Liver (tissue), 7 donors: ENCODE measurements at regions not wholly inside any gene's neighbourhood (a gene's known extent, or its start where the extent isn't known, plus 50 kb on each side); places are given as distances from the start of the nearest gene placed in this dataset.

Source experiments
- DNase-seq: peaks from one replicate; pipeline ENCODE4 v3.0.0-alpha.2; 2017; ENCODE audit warnings: low spot score
- H3K27ac ChIP-seq, 2 donors: one replicate each; pipeline ENCODE4 v1.7.0; 2013; ENCODE audit warnings: inconsistent platforms in 2 of 2, low read length in 2 of 2, control low read depth in 1 of 2, low read depth in 1 of 2, mild to moderate bottlenecking in 1 of 2
- H3K27me3 ChIP-seq, 4 donors: one replicate each; pipeline versions ENCODE4 v1.6.1 to v1.7.0; 2013; ENCODE audit warnings: low read length in 3 of 4, inconsistent platforms in 1 of 4, mild to moderate bottlenecking in 1 of 4, moderate library complexity in 1 of 4; ENCODE audit not compliant: control insufficient read depth in 4 of 4, insufficient read depth in 4 of 4
- H3K36me3 ChIP-seq, 4 donors: one replicate each; pipeline versions ENCODE4 v1.6.1 to v1.7.0; 2013; ENCODE audit warnings: low read length in 3 of 4, mild to moderate bottlenecking in 3 of 4, low read depth in 1 of 4, moderate library complexity in 1 of 4; ENCODE audit not compliant: control insufficient read depth in 4 of 4, insufficient read depth in 3 of 4
- H3K4me1 ChIP-seq, 4 donors: one replicate each; pipeline versions ENCODE4 v1.6.1 to v1.7.0; 2013; ENCODE audit warnings: low read length in 3 of 4, mild to moderate bottlenecking in 3 of 4, moderate library complexity in 1 of 4; ENCODE audit not compliant: control insufficient read depth in 4 of 4, insufficient read depth in 4 of 4
- H3K4me3 ChIP-seq, 3 donors: one replicate each; pipeline versions ENCODE4 v1.6.1 to v1.7.0; 2013; ENCODE audit warnings: low read length in 3 of 3, control low read depth in 1 of 3, low read depth in 1 of 3, mild to moderate bottlenecking in 1 of 3
- H3K9ac ChIP-seq, 2 donors: one replicate each; pipeline ENCODE4 v1.7.0; 2013; ENCODE audit warnings: low read length in 2 of 2, mild to moderate bottlenecking in 2 of 2, moderate library complexity in 2 of 2, control low read depth in 1 of 2, low read depth in 1 of 2
- H3K9me3 ChIP-seq, 4 donors: one replicate each; pipeline versions ENCODE4 v1.6.1 to v1.7.0; 2013; ENCODE audit warnings: low read length in 3 of 4; ENCODE audit not compliant: control insufficient read depth in 4 of 4
- EGR1 ChIP-seq, 2 donors: IDR thresholded peaks; 2 replicates each; pipeline ENCODE4 v1.6.1; 2016 to 2018; ENCODE audit warnings: antibody characterized with exemption in 2 of 2, low read depth in 2 of 2
- FOXA1 ChIP-seq: IDR thresholded peaks from 2 replicates; pipeline ENCODE4 v1.6.1; 2016; ENCODE audit warnings: antibody characterized with exemption
- FOXA2 ChIP-seq: IDR thresholded peaks from 2 replicates; pipeline ENCODE4 v1.6.1; 2016; ENCODE audit warnings: antibody characterized with exemption
- GABPA ChIP-seq, 2 donors: IDR thresholded peaks in 1 of 2; conservative IDR thresholded peaks in 1 of 2; 2 replicates each; pipeline ENCODE4 v1.6.1; 2016; ENCODE audit warnings: antibody characterized with exemption in 2 of 2, mild to moderate bottlenecking in 1 of 2, moderate library complexity in 1 of 2
- HNF4A ChIP-seq, 2 donors: conservative IDR thresholded peaks; 2 replicates each; pipeline ENCODE4 v1.6.1; 2016; ENCODE audit warnings: antibody characterized with exemption in 2 of 2, mild to moderate bottlenecking in 2 of 2
- HNF4G ChIP-seq: IDR thresholded peaks from 2 replicates; pipeline ENCODE4 v1.6.1; 2016; ENCODE audit warnings: antibody characterized with exemption
- NR2F2 ChIP-seq: IDR thresholded peaks from 2 replicates; pipeline ENCODE4 v1.6.1; 2016; ENCODE audit warnings: antibody characterized with exemption
- RAD21 ChIP-seq, 2 donors: IDR thresholded peaks; 2 replicates each; pipeline ENCODE4 v1.6.1; 2016; ENCODE audit warnings: antibody characterized with exemption in 2 of 2, mild to moderate bottlenecking in 2 of 2
- RXRA ChIP-seq, 2 donors: IDR thresholded peaks; 2 replicates each; pipeline ENCODE4 v1.6.1; 2017 to 2018; ENCODE audit warnings: antibody characterized with exemption in 2 of 2, mild to moderate bottlenecking in 1 of 2
- TAF1 ChIP-seq: conservative IDR thresholded peaks from 2 replicates; pipeline ENCODE4 v1.6.1; 2016; ENCODE audit warnings: antibody characterized with exemption, mild to moderate bottlenecking
- YY1 ChIP-seq: IDR thresholded peaks from 2 replicates; pipeline ENCODE4 v1.6.1; 2016; ENCODE audit warnings: antibody characterized with exemption, mild to moderate bottlenecking
- WGBS: extraction: QIAGEN DNeasy Blood & Tissue Kit; methylation state at CpG from one replicate; pipeline ENCODE4 v1.1.7; 2013; 5-methylcytosine and 5-hydroxymethylcytosine counted together
- TF ChIP-seq, protein P1 (sequence below): IDR thresholded peaks from 2 replicates; pipeline ENCODE4 v1.6.1; 2016; ENCODE audit warnings: antibody characterized with exemption
- TF ChIP-seq, protein P2 (sequence below): IDR thresholded peaks from 2 replicates; pipeline ENCODE4 v1.6.1; 2016; ENCODE audit warnings: antibody characterized with exemption, mild to moderate bottlenecking
- TF ChIP-seq, protein P3 (sequence below): IDR thresholded peaks from 2 replicates; pipeline ENCODE4 v1.6.1; 2016; ENCODE audit warnings: antibody characterized with exemption
- TF ChIP-seq, protein P4 (sequence below): IDR thresholded peaks from 2 replicates; pipeline ENCODE4 v1.6.1; 2016; ENCODE audit warnings: antibody characterized with exemption
- donor health status: healthy.
- donor health status: healthy.
- donor health status: healthy.
- donor health status: healthy.

DNA sequence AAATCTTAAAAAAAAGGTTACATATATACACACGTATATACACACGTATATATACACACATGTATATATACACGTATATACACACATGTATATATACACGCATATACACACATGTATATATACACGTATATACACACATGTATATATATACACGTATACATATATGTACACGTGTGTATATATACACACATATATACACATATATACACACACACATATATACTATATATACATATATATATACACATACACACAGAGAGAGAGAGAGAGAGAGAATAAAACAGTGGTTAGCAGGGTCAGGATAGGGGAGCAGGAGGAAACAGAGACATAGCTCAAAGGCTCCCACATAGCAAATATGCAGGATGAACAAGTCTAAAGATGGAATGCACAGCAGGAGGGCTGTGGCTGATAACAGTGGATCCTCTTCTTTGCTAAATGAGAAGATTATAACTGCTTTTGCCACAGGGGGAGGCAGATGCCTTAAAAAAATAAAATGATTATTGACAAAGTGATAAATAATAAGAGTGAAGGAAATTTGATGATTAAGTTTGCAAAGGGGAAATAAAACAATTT is 714.5 kb downstream of the UQCRFS1 start:
- Histone ChIP-seq H3K4me3 (no peak overlapping the region), H3K27ac (no peak overlapping the region), H3K9ac (no peak overlapping the region), H3K9me3 (no peaks in the 10 kb centered on the region), H3K36me3 (no peaks in the 10 kb centered on the region), H3K27me3 (no peaks in the 10 kb centered on the region), H3K4me1 (peaks cover 0 to 8% (median under 1%) of the 10 kb centered on the region in 4 donors)
- WGBS, result 72% methylated on average over 7 of the region's 7 CpGs
- TF ChIP-seq, protein P1, sequence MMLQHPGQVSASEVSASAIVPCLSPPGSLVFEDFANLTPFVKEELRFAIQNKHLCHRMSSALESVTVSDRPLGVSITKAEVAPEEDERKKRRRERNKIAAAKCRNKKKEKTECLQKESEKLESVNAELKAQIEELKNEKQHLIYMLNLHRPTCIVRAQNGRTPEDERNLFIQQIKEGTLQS, result no peak
- TF ChIP-seq HNF4G (no peak), GABPA (IDR thresholded peaks at IDR 0.05 in 1 of 2, conservative IDR thresholded peaks at IDR 0.05 in 1 of 2) (no peak), TAF1 (no peak)
- no peak for DNase-seq

DNA sequence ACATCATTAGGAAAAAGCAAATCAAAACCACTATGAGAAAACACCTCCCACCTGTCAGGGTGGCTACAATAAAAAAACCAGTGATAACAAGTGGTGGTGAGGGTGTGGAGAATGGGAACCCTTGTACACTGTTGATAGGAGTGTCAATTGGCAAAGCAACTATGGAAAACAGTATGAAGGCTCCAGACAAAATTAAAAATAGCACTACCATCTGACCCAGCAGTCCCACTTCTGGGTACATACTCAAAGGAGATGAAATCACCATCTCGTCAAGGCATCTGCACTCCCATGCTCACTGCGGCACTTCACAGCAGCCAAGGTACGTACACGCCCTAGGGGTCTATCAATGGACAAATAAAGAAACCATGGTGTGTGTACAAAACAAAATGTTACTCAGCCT is 715.1 kb downstream of the UQCRFS1 start:
- TF ChIP-seq FOXA1, result no peak
- no peak for TF ChIP-seq FOXA2
- no peak for TF ChIP-seq EGR1 (IDR thresholded peaks at IDR 0.05; ENCODE audit: low read depth in 2 of 2)
- no peak for TF ChIP-seq RXRA (IDR thresholded peaks at IDR 0.05)
- TF ChIP-seq, protein P2, sequence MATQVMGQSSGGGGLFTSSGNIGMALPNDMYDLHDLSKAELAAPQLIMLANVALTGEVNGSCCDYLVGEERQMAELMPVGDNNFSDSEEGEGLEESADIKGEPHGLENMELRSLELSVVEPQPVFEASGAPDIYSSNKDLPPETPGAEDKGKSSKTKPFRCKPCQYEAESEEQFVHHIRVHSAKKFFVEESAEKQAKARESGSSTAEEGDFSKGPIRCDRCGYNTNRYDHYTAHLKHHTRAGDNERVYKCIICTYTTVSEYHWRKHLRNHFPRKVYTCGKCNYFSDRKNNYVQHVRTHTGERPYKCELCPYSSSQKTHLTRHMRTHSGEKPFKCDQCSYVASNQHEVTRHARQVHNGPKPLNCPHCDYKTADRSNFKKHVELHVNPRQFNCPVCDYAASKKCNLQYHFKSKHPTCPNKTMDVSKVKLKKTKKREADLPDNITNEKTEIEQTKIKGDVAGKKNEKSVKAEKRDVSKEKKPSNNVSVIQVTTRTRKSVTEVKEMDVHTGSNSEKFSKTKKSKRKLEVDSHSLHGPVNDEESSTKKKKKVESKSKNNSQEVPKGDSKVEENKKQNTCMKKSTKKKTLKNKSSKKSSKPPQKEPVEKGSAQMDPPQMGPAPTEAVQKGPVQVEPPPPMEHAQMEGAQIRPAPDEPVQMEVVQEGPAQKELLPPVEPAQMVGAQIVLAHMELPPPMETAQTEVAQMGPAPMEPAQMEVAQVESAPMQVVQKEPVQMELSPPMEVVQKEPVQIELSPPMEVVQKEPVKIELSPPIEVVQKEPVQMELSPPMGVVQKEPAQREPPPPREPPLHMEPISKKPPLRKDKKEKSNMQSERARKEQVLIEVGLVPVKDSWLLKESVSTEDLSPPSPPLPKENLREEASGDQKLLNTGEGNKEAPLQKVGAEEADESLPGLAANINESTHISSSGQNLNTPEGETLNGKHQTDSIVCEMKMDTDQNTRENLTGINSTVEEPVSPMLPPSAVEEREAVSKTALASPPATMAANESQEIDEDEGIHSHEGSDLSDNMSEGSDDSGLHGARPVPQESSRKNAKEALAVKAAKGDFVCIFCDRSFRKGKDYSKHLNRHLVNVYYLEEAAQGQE, result no peak
- TF ChIP-seq, protein P3, sequence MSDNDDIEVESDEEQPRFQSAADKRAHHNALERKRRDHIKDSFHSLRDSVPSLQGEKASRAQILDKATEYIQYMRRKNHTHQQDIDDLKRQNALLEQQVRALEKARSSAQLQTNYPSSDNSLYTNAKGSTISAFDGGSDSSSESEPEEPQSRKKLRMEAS, result no peak
- TF ChIP-seq HNF4G, result no peak
- TF ChIP-seq NR2F2, result no peak
- no peak for TF ChIP-seq HNF4A (conservative IDR thresholded peaks at IDR 0.05)
- TF ChIP-seq, protein P4, sequence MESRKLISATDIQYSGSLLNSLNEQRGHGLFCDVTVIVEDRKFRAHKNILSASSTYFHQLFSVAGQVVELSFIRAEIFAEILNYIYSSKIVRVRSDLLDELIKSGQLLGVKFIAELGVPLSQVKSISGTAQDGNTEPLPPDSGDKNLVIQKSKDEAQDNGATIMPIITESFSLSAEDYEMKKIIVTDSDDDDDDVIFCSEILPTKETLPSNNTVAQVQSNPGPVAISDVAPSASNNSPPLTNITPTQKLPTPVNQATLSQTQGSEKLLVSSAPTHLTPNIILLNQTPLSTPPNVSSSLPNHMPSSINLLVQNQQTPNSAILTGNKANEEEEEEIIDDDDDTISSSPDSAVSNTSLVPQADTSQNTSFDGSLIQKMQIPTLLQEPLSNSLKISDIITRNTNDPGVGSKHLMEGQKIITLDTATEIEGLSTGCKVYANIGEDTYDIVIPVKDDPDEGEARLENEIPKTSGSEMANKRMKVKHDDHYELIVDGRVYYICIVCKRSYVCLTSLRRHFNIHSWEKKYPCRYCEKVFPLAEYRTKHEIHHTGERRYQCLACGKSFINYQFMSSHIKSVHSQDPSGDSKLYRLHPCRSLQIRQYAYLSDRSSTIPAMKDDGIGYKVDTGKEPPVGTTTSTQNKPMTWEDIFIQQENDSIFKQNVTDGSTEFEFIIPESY, result no peak
- no peak for TF ChIP-seq YY1
- no peak for TF ChIP-seq RAD21 (IDR thresholded peaks at IDR 0.05)
- H3K9ac ChIP-seq, result no peak overlapping the region
- no peak for DNase-seq
- peaks cover 0 to 4% (median 0%) of the 10 kb centered on the region in 4 donors for H3K4me1 ChIP-seq
- 97% methylated on average over 4 of the region's 4 CpGs for WGBS
- H3K4me3 ChIP-seq, result no peak overlapping the region
- H3K27me3 ChIP-seq, result no peaks in the 10 kb centered on the region
- no peaks in the 10 kb centered on the region for H3K9me3 ChIP-seq
- no peak overlapping the region for H3K27ac ChIP-seq
- H3K36me3 ChIP-seq, result no peaks in the 10 kb centered on the region
